ENCODE measurements at regions not wholly inside any gene's neighbourhood (a gene's known extent, or its start where the extent isn't known, plus 50 kb on each side); places are given as distances from the start of the nearest gene placed in this dataset.

- no peak for DNase-seq (ENCODE audit: low read depth in 4 of 4, low spot score in 2 of 4)
These were observed 61.9 kb upstream of the TAB3 start for GRCh38 chrX:30951003-30951402.

- DNase-seq (ENCODE audit: low read depth in 4 of 4, low spot score in 2 of 4) = no peak
These were observed 61.3 kb upstream of the TAB3 start for GRCh38 chrX:30950391-30950790.

DNA sequence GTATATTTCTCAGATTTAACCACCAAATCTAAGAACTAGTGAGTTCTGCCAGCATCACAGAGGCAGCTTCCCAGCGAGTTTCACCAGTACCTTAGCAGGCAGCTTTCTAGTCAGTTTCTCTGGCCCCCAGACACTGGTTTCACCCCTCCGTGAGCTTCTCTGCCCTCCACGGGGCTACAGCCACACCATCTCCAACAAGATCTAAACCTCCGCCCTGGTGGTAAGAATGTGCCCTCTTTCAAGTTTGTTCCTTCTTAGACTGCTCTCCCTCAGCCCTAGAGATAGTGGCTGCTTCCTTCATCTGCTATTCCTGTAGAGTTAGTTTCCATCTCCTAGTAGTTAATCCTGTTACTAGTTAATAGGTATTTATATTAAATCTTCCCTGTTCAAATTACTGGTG lies 60.5 kb upstream of the TAB3 start:
- no peak for DNase-seq (ENCODE audit: low read depth in 4 of 4, low spot score in 2 of 4)

GRCh38 chrX:30948626-30949025 lies 59.6 kb upstream of the TAB3 start:
- no peak for DNase-seq (ENCODE audit: low read depth in 4 of 4, low spot score in 2 of 4)

DNA sequence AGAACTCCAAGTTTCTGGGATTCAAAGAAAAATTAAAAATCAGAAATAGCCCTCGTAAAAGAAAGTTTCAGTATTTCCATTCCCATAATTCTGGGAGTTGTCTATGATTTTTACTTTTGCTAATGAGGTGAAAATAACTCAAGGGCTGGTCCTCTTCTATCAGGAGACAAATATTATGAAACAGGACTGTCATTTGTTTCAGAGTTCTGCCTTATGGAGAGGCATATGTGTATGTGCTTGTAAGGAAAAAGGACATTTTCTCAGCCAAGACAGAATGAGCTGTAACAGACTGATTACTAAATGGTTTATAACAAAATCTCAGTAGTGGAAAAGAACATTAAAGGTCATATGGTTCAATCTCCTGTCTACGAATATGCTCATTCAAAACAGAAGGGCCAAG lies 59.0 kb upstream of the TAB3 start:
- DNase-seq (ENCODE audit: low read depth in 4 of 4, low spot score in 2 of 4) = no peak

GRCh38 chrX:30943984-30944383 lies 54.9 kb upstream of the TAB3 start:
- DNase-seq (ENCODE audit: low read depth in 4 of 4, low spot score in 2 of 4) = no peak

DNA sequence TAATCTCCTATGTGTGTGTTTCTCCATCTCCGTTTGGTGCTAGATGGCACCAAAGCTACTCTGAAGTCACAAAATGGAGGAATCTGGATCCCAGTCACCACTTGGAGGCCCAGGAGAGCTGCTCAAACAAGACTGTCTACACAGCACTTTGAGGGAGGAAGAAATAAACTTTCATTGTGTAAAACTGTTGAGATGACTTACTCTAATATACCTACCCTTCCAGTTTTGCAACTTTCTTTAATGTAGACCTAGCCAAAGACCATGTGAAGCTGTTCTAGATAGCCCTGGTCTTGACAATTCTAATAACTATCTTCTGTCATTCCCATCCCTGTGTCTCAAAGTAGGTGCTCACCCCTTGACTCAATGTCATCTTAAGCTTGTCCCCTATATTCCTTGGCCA lies 52.8 kb upstream of the TAB3 start:
- DNase-seq (ENCODE audit: low read depth in 4 of 4, low spot score in 2 of 4) = no peak

DNA sequence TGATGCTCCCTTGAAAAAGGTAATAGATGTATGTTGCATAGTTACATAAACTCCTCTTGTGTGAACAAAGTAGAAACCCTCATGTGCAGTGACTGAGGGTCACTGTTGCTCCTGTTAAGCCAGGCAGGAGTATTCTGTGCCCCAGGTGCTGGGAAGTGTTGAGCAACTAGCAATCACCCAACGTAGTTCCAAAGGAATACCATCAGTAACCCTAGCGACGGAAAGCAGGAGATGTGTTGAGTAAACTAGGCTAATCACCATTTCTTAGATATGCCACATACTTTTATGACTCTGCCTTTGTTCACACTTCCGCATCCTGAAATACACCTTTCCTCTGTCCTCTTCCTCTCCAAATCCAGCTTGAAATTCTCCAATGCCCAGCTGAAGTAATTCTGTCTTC lies 50.9 kb upstream of the TAB3 start:
- no peak for DNase-seq (ENCODE audit: low read depth in 4 of 4, low spot score in 2 of 4)
